Hepatocyte (in vitro differentiated cells): ENCODE measurements at regions not wholly inside any gene's neighbourhood (a gene's known extent, or its start where the extent isn't known, plus 50 kb on each side); places are given as distances from the start of the nearest gene placed in this dataset.

Source experiments
- CTCF ChIP-seq: fragments of 200-600 bp; sonication (generic); IDR thresholded peaks from 2 replicates; pipeline ENCODE4 v1.5.1; 2016; ENCODE audit warnings: antibody characterized with exemption, mild to moderate bottlenecking; ENCODE audit not compliant: poor library complexity
- EZH2phosphoT487 ChIP-seq: fragments of 200-600 bp; sonication (generic); IDR thresholded peaks from one replicate; pipeline ENCODE4 v1.6.1; 2018; ENCODE audit warnings: antibody characterized with exemption, mild to moderate bottlenecking, low read depth, moderate library complexity; ENCODE audit not compliant: unreplicated experiment, severe bottlenecking

- no peak for TF ChIP-seq EZH2phosphoT487
- no peak for TF ChIP-seq CTCF
Observed at GRCh38 chr1:187537936-187538335, 709.2 kb downstream of the PLA2G4A start.
